ENCODE measurements at regions not wholly inside any gene's neighbourhood (a gene's known extent, or its start where the extent isn't known, plus 50 kb on each side); places are given as distances from the start of the nearest gene placed in this dataset.

DNA sequence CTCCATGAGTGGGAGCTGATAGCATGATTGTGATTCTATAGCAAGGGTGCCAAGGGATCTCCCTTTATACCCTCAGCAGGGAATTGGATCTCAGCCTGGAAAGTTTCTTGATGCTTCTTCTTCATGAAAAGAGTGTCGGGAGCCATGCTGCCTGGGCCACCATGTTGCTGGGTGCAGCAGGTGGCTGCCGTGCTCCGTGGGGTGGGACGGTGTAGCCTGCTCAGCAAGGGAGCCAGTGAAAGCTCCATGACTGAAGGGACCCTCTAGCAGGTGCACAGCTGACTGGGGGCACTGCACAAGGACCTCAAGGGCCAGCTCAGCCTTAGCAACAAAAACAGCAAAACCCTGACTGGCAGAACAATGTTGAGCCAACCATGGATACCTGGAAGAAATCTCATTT, 368.9 kb upstream of the HS6ST1 start:
- TF ChIP-seq CTCF (IDR thresholded peaks at IDR 0.05; ENCODE audit: poor library complexity) = no peak
- TF ChIP-seq EZH2phosphoT487 (IDR thresholded peaks at IDR 0.05; ENCODE audit: low read depth, severe bottlenecking, unreplicated experiment) = no peak
- TF ChIP-seq EZH2 (IDR thresholded peaks at IDR 0.05; ENCODE audit: borderline replicate concordance) = no peak
